ENCODE measurements at regions not wholly inside any gene's neighbourhood (a gene's known extent, or its start where the extent isn't known, plus 50 kb on each side); places are given as distances from the start of the nearest gene placed in this dataset.
"Not testable (repeated sequence)": the region's sequence is repeated elsewhere in the genome, so short reads cannot be mapped to it uniquely, and the experiment has no call there.

- no peak overlapping the region for H3K4me3 Mint-ChIP-seq
- H3K27me3 Mint-ChIP-seq: peaks cover 0 to 11% of the 10 kb centered on the region in 2 donors
- DNase-seq: no peak
- H3K4me1 Mint-ChIP-seq: no peaks in the 10 kb centered on the region
- Histone ChIP-seq H3K27me3 (ENCODE audit: insufficient read depth, low read length, poor library complexity, severe bottlenecking) (no peaks in the 10 kb centered on the region), H3K4me3 (ENCODE audit: low read length) (no peak overlapping the region), H3K36me3 (ENCODE audit: insufficient read depth, low read length) (no peaks in the 10 kb centered on the region), H3K9me3 (ENCODE audit: low read length) (no peaks in the 10 kb centered on the region), H3K4me1 (ENCODE audit: insufficient read depth, low read length) (no peaks in the 10 kb centered on the region), H3K27ac (ENCODE audit: low read depth, low read length) (no peak overlapping the region)
- no peaks in the 10 kb centered on the region for H3K9me3 Mint-ChIP-seq
- ChIA-PET CTCF (no interaction called here), POLR2A (no interaction called here)
- H3K36me3 Mint-ChIP-seq: no peaks in the 10 kb centered on the region
- no peak overlapping the region for H3K27ac Mint-ChIP-seq
Measured at GRCh38 chr17:20706751-20707373, 127.3 kb downstream of the CDRT15L2 start.

DNA sequence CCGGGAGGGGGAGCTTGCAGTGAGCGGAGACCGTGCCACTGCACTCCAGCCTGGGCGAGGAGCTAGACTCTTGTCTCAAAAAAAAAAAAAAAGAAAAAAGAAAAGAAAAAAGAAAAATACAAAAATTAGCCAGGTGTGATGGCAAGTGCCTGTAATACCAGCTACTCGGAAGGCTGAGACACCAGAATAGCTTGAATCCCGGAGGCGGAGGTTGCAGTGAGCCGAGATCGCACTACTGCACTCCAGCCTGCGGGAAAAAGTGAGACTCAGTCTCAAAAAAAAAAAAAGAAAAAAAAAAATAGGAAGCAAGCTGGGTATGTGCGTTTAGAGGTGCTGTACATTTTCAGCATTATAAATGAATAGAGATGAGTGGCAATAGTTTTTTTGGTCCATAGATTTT lies 129.3 kb downstream of the CDRT15L2 start:
- H3K36me3 ChIP-seq (ENCODE audit: insufficient read depth, low read length); POLR2A ChIA-PET; H3K9me3 ChIP-seq (ENCODE audit: low read length); H3K27ac ChIP-seq (ENCODE audit: low read depth, low read length); H3K4me3 ChIP-seq (ENCODE audit: low read length); CTCF ChIA-PET; DNase-seq; H3K9me3 Mint-ChIP-seq; H3K4me1 ChIP-seq (ENCODE audit: insufficient read depth, low read length); H3K4me3 Mint-ChIP-seq; H3K4me1 Mint-ChIP-seq; H3K27ac Mint-ChIP-seq; H3K36me3 Mint-ChIP-seq; H3K27me3 ChIP-seq (ENCODE audit: insufficient read depth, low read length, poor library complexity, severe bottlenecking): not testable (repeated sequence)
- peaks cover 0 to 11% of the 10 kb centered on the region in 2 donors for H3K27me3 Mint-ChIP-seq

- H3K36me3 Mint-ChIP-seq; H3K4me3 Mint-ChIP-seq; H3K9me3 ChIP-seq (ENCODE audit: low read length); H3K4me3 ChIP-seq (ENCODE audit: low read length); H3K4me1 ChIP-seq (ENCODE audit: insufficient read depth, low read length); H3K27me3 ChIP-seq (ENCODE audit: insufficient read depth, low read length, poor library complexity, severe bottlenecking); H3K27me3 Mint-ChIP-seq; H3K27ac ChIP-seq (ENCODE audit: low read depth, low read length); H3K27ac Mint-ChIP-seq; H3K4me1 Mint-ChIP-seq; H3K36me3 ChIP-seq (ENCODE audit: insufficient read depth, low read length); POLR2A ChIA-PET; DNase-seq; CTCF ChIA-PET; H3K9me3 Mint-ChIP-seq: not testable (repeated sequence)
Measured at GRCh38 chr17:20716481-20716880, 137.0 kb downstream of the CDRT15L2 start.

- ChIA-PET CTCF (no interaction called here), POLR2A (no interaction called here)
- H3K4me1 ChIP-seq (ENCODE audit: insufficient read depth, low read length): no peaks in the 10 kb centered on the region
- Mint-ChIP-seq H3K27me3 (peaks cover 5 to 17% of the 10 kb centered on the region in 2 donors), H3K4me1 (no peaks in the 10 kb centered on the region), H3K36me3 (no peaks in the 10 kb centered on the region), H3K4me3 (no peak overlapping the region), H3K27ac (no peak overlapping the region), H3K9me3 (no peaks in the 10 kb centered on the region)
- H3K4me3 ChIP-seq (ENCODE audit: low read length): no peak overlapping the region
- no peaks in the 10 kb centered on the region for H3K36me3 ChIP-seq (ENCODE audit: insufficient read depth, low read length)
- no peak overlapping the region for H3K27ac ChIP-seq (ENCODE audit: low read depth, low read length)
- no peaks in the 10 kb centered on the region for H3K9me3 ChIP-seq (ENCODE audit: low read length)
- DNase-seq: no peak
- H3K27me3 ChIP-seq (ENCODE audit: insufficient read depth, low read length, poor library complexity, severe bottlenecking): no peaks in the 10 kb centered on the region
Measured at GRCh38 chr17:20721171-20721570, 141.6 kb downstream of the CDRT15L2 start.

GRCh38 chr17:20724391-20724790 lies 144.9 kb downstream of the CDRT15L2 start:
- H3K4me3 Mint-ChIP-seq; H3K4me1 Mint-ChIP-seq; H3K9me3 ChIP-seq (ENCODE audit: low read length); H3K36me3 Mint-ChIP-seq; DNase-seq; H3K27me3 ChIP-seq (ENCODE audit: insufficient read depth, low read length, poor library complexity, severe bottlenecking); POLR2A ChIA-PET; H3K9me3 Mint-ChIP-seq; H3K27ac ChIP-seq (ENCODE audit: low read depth, low read length); H3K4me3 ChIP-seq (ENCODE audit: low read length); H3K27ac Mint-ChIP-seq; CTCF ChIA-PET; H3K36me3 ChIP-seq (ENCODE audit: insufficient read depth, low read length); H3K4me1 ChIP-seq (ENCODE audit: insufficient read depth, low read length): not testable (repeated sequence)
- H3K27me3 Mint-ChIP-seq: peaks cover 2 to 30% of the 10 kb centered on the region in 2 donors

DNA sequence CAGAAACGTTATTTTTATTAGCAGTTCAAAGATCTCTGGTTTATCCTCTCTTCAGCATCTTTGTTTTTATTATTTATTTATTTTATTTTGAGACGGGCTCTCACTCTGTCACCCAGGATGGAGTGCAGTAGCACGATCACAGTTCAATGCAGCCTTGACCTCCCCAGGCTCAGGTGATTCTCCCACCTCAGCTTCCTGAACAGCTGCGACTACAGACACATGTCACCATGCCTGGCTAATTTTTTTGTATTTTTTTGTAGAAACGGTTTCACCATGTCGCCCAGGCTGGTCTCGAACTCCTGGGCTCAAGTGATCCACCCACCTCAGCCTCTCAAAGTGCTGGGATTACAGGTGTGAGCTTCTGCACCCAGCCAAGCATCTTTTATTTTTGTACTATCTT lies 147.7 kb downstream of the CDRT15L2 start:
- H3K27ac ChIP-seq (ENCODE audit: low read depth, low read length); H3K36me3 ChIP-seq (ENCODE audit: insufficient read depth, low read length); CTCF ChIA-PET: not testable (repeated sequence)

GRCh38 chr17:20728181-20728580 lies 148.7 kb downstream of the CDRT15L2 start:
- Histone ChIP-seq H3K36me3 (ENCODE audit: insufficient read depth, low read length) (no peaks in the 10 kb centered on the region), H3K27me3 (ENCODE audit: insufficient read depth, low read length, poor library complexity, severe bottlenecking) (no peaks in the 10 kb centered on the region), H3K4me1 (ENCODE audit: insufficient read depth, low read length) (no peaks in the 10 kb centered on the region), H3K9me3 (ENCODE audit: low read length) (no peaks in the 10 kb centered on the region), H3K27ac (ENCODE audit: low read depth, low read length) (no peak overlapping the region), H3K4me3 (ENCODE audit: low read length) (no peak overlapping the region)
- POLR2A ChIA-PET: no interaction called here
- no peaks in the 10 kb centered on the region for H3K36me3 Mint-ChIP-seq
- CTCF ChIA-PET: no interaction called here
- H3K4me1 Mint-ChIP-seq: no peaks in the 10 kb centered on the region
- no peak overlapping the region for H3K4me3 Mint-ChIP-seq
- no peak for DNase-seq
- no peak overlapping the region for H3K27ac Mint-ChIP-seq
- no peaks in the 10 kb centered on the region for H3K9me3 Mint-ChIP-seq
- H3K27me3 Mint-ChIP-seq: peaks cover 2 to 36% of the 10 kb centered on the region in 2 donors

More for the DNA sequence above, 147.7 kb downstream of the CDRT15L2 start:
- H3K4me3 Mint-ChIP-seq; H3K36me3 Mint-ChIP-seq; H3K27ac Mint-ChIP-seq; H3K4me1 ChIP-seq (ENCODE audit: insufficient read depth, low read length); DNase-seq; H3K4me3 ChIP-seq (ENCODE audit: low read length); POLR2A ChIA-PET; H3K9me3 Mint-ChIP-seq; H3K27me3 ChIP-seq (ENCODE audit: insufficient read depth, low read length, poor library complexity, severe bottlenecking); H3K4me1 Mint-ChIP-seq; H3K9me3 ChIP-seq (ENCODE audit: low read length): not testable (repeated sequence)
- peaks cover 2 to 32% of the 10 kb centered on the region in 2 donors for H3K27me3 Mint-ChIP-seq

DNA sequence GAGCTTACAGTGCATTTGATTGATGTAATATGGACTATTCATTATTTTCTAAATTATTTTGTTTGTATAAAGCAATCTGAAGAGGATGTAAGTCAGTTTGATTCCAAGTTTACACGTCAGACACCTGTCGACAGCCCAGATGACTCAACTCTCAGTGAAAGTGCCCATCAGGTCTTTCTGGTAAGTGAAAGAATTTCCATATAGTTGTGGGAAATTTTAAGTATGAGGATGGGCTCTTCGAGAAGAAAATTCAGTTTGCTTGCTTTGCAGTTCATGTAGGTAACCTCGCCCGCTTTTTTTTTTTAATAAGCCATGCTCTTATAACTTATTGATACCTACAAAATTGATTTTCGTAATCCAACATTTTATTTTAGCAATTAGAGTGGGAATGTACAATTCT lies 151.6 kb downstream of the CDRT15L2 start:
- CTCF ChIA-PET; H3K27ac ChIP-seq (ENCODE audit: low read depth, low read length); POLR2A ChIA-PET; H3K36me3 Mint-ChIP-seq; H3K27ac Mint-ChIP-seq; H3K4me1 ChIP-seq (ENCODE audit: insufficient read depth, low read length); H3K27me3 ChIP-seq (ENCODE audit: insufficient read depth, low read length, poor library complexity, severe bottlenecking); H3K36me3 ChIP-seq (ENCODE audit: insufficient read depth, low read length); DNase-seq; H3K4me3 Mint-ChIP-seq; H3K9me3 ChIP-seq (ENCODE audit: low read length); H3K4me3 ChIP-seq (ENCODE audit: low read length); H3K9me3 Mint-ChIP-seq; H3K4me1 Mint-ChIP-seq: not testable (repeated sequence)
- peaks cover 2 to 31% of the 10 kb centered on the region in 2 donors for H3K27me3 Mint-ChIP-seq

GRCh38 chr17:20733923-20734322 lies 154.4 kb downstream of the CDRT15L2 start:
- no peaks in the 10 kb centered on the region for H3K36me3 ChIP-seq (ENCODE audit: insufficient read depth, low read length)
- H3K4me1 Mint-ChIP-seq: no peaks in the 10 kb centered on the region
- peaks cover 2 to 23% of the 10 kb centered on the region in 2 donors for H3K27me3 Mint-ChIP-seq
- no peak overlapping the region for H3K4me3 ChIP-seq (ENCODE audit: low read length)
- H3K36me3 Mint-ChIP-seq: no peaks in the 10 kb centered on the region
- no peaks in the 10 kb centered on the region for H3K9me3 Mint-ChIP-seq
- H3K27me3 ChIP-seq (ENCODE audit: insufficient read depth, low read length, poor library complexity, severe bottlenecking): no peaks in the 10 kb centered on the region
- no peaks in the 10 kb centered on the region for H3K9me3 ChIP-seq (ENCODE audit: low read length)
- H3K27ac ChIP-seq (ENCODE audit: low read depth, low read length): no peak overlapping the region
- ChIA-PET CTCF (no interaction called here), POLR2A (no interaction called here)
- DNase-seq: no peak
- H3K27ac Mint-ChIP-seq: no peak overlapping the region
- H3K4me1 ChIP-seq (ENCODE audit: insufficient read depth, low read length): no peaks in the 10 kb centered on the region
- H3K4me3 Mint-ChIP-seq: no peak overlapping the region

Measured in CD8-positive, alpha-beta memory T cell (primary cell).